HG02870 (cell line): ENCODE measurements at regions not wholly inside any gene's neighbourhood (a gene's known extent, or its start where the extent isn't known, plus 50 kb on each side); places are given as distances from the start of the nearest gene placed in this dataset.

ENCODE experiments used
- ATAC-seq: cut with Tn5 transposase; IDR thresholded peaks from one replicate; pipeline ENCODE4 v1.9.1; 2021; ENCODE audit warnings: mild to moderate bottlenecking, moderate library complexity; ENCODE audit not compliant: unreplicated experiment

- ATAC-seq, result no peak
Measured at GRCh38 chr7:45450571-45451204, 123.5 kb upstream of the ADCY1 start.

- no peak for ATAC-seq
Measured at GRCh38 chr7:45451342-45452035, 122.7 kb upstream of the ADCY1 start.

- ATAC-seq, result no peak
Measured at GRCh38 chr7:45454771-45455170, 119.4 kb upstream of the ADCY1 start.

GRCh38 chr7:45455662-45456061, 118.5 kb upstream of the ADCY1 start:
- no peak for ATAC-seq

GRCh38 chr7:45456105-45456504, 118.1 kb upstream of the ADCY1 start:
- no peak for ATAC-seq

GRCh38 chr7:45456747-45457524, 117.2 kb upstream of the ADCY1 start:
- ATAC-seq, result no peak

GRCh38 chr7:45457591-45457990, 116.6 kb upstream of the ADCY1 start:
- no peak for ATAC-seq

GRCh38 chr7:45459476-45459875, 114.7 kb upstream of the ADCY1 start:
- ATAC-seq, result no peak

- ATAC-seq, result no peak
Measured at GRCh38 chr7:45460379-45460778, 113.8 kb upstream of the ADCY1 start.

- no peak for ATAC-seq
Measured at GRCh38 chr7:45461026-45461425, 113.1 kb upstream of the ADCY1 start.

GRCh38 chr7:45469103-45469502, 105.1 kb upstream of the ADCY1 start:
- ATAC-seq, result no peak

GRCh38 chr7:45470031-45470430, 104.1 kb upstream of the ADCY1 start:
- no peak for ATAC-seq

GRCh38 chr7:45479781-45480180, 94.4 kb upstream of the ADCY1 start:
- no peak for ATAC-seq

- ATAC-seq, result no peak
Measured at GRCh38 chr7:45482451-45482850, 91.7 kb upstream of the ADCY1 start.

GRCh38 chr7:45484094-45484493, 90.1 kb upstream of the ADCY1 start:
- no peak for ATAC-seq

GRCh38 chr7:45486575-45486974, 87.6 kb upstream of the ADCY1 start:
- no peak for ATAC-seq

GRCh38 chr7:45494885-45495284, 79.3 kb upstream of the ADCY1 start:
- ATAC-seq, result no peak

- no peak for ATAC-seq
Measured at GRCh38 chr7:45495618-45496017, 78.5 kb upstream of the ADCY1 start.

GRCh38 chr7:45500257-45500656, 73.9 kb upstream of the ADCY1 start:
- ATAC-seq, result no peak

- ATAC-seq, result no peak
Measured at GRCh38 chr7:45501791-45502190, 72.4 kb upstream of the ADCY1 start.

GRCh38 chr7:45506059-45506458, 68.1 kb upstream of the ADCY1 start:
- ATAC-seq, result no peak

- ATAC-seq, result no peak
Measured at GRCh38 chr7:45509222-45509621, 64.9 kb upstream of the ADCY1 start.
